CD4-positive, alpha-beta T cell treated with Interleukin-4 for 1 hour (primary cell): ENCODE measurements at regions not wholly inside any gene's neighbourhood (a gene's known extent, or its start where the extent isn't known, plus 50 kb on each side); places are given as distances from the start of the nearest gene placed in this dataset.

ENCODE experiments used
- DNase-seq, 2 donors: peaks; one replicate each; pipeline ENCODE4 v3.0.0-alpha.2; 2020 to 2022

DNA sequence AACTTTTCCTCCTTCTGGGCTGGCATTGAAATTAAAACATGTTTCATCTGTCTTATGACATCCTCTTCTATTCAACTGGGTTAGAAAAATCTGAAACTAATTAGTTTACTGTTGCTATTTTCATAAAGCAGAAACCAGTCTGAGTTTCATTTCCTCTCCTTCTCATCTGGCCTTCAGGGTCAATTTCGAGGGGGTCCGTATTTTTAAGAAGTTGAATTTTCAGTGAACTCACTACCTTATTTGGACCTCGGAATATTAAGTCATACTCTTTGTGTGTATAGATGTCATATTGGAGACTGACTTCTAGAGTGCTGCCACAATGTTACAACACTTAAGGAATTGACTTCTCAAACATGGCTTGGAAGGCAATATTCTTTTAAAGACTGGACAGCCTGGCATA lies 485.9 kb downstream of the SQOR start:
- DNase-seq = no peak

DNA sequence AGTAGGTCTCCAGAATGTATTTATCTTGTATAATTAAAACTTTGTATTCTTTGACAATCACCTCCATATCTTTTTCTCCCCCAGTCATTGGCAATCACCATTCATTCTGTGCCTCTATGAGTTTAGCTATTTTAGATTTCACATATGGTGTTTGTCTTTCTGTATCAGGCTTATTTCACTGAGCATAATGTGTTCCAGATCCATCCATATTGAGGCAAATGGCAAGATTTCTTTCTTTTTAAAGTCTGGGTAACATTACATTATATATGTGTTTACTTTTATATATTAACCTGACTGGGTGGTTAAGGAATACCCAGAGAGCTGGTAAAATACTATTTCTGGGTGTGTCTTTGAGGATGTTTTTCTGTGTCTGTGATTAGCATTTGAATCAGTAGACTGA lies 486.6 kb downstream of the SQOR start:
- DNase-seq = no peak

DNA sequence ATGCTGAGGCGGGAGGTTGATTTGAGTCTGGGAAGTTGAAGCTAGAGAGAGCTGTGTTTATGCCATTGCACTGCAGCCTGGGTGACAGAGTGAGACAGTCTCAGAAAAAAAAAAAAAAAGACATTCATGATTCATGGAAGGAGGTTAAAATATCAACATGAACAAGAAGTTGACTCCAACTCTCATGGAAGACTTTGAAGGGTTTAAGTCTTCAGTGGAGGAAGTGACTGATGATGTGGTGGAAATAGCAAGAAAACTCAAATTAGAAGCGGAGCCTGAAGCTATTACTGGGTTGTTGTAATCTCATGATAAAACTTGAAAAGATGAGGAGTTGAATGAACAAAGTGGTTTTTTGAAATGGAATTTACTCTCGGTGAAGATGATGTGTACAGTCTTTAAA lies 491.8 kb downstream of the SQOR start:
- no peak for DNase-seq

DNA sequence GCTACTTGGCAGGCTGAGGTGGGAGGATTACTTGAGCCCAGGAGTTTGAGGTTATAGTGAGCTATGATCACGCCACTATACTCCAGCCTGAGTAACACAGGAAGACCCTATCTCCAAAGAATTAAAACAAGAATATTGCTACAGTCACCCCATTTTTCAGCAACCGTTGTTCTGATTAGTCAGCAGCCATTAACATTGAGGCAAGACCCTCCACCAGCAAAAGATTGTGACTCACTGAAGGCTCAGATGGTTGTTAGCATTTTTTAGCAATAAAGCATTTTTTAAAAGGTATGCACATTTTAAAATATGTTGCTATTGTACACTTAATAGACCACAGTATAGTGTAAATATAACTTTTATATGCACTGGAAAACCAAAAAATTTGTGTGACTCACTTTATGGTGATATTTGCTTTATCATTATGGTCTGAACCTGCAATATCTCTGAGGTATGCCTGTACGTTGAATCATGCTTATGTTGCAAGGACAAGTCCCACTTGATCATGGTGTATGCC lies 492.6 kb downstream of the SQOR start:
- DNase-seq = no peak

DNA sequence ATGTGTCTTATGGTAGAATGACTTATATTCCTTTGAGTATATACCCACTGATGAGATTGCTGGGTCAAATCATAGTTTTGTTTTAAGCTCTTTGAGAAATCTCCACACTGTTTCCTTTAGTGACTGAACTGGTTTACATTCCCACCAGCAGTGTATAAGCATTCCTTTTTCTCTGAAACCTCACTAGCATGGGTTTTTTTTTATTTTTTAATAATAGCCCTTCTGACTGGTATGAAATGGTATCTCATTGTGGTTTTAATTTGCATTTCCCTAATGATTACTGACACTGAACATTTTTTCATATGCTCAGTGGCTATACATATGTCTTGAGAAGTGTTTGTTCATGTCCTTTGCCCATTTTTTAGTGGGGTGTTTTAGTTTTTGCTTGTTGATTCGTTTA lies 494.3 kb downstream of the SQOR start:
- DNase-seq = no peak

DNA sequence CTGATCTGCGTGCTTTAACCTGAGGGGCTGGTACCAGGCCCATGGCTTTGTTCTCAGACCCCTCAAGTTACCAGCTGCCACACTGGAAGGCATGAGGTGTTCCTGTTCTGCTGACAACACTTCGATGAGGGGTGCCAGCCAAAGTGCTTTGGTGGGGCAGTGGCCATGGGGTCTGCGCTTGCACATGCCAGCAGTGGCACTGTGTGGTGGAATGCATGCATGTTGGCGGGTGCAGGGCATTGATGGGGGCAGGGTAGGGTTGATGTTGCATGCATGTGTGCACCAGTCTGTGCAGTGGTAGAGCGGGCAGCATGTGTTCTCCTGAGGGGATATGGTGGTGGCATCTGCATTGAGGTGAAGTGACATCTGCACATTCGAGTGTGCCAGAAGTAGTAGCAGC lies 497.0 kb downstream of the SQOR start:
- no peak for DNase-seq

DNA sequence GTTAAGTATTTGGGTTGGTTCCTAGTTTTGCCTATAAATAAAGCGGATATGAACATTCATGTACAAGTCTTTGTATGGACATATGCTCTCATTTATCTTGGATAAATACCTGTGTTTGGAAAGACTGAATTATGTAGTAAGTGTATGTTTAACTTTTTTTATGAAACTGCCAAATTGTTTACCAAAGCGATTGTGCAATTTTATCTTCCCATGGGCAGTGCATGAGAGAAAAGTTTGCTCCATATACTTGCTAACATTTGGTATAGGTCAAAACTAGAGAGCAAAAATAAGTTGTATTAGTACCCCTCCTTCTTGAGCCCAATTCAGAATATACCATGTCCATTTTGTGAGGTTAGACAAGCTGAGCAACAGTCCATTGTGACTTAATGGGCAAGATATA lies 502.6 kb downstream of the SQOR start:
- DNase-seq = no peak

DNA sequence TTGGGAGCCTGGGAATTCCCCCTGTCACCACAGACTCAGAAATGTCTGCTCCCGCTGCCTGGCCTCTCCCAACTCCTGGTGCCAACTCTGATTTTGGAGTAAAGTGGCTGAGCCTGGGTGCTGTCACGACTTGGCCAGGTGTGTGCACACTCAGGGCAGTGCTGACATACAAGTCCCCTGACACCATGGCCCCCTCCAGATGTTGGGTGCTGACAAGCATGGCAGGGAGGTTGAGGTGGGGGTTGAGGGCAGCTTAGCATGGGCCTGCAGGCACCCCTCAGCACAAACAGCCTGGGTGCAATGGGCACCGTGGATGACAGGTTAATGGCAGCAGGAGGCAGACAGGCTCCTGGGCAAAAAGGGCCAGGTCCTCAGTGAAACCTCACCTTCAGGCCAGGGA lies 511.2 kb downstream of the SQOR start:
- DNase-seq = no peak

DNA sequence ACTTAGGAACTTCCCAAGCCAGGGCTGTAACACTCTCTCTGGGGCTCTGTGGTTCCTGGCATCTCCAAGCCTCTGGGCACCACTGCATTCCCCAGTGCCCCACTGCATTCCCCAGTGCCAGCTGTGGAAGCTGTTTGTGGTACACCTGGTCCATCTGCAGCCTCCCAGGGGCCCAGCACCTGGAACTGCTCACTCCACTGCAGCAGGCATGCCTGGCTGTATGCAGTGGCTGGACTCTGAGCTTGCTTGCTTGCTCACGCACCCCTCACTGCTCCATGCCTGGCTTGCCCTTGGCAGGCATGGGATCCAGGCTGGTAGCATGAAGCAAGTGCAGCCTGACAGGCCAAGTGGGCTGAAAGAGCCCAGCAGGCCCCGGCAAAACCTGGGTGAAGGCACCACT lies 512.1 kb downstream of the SQOR start:
- no peak for DNase-seq

DNA sequence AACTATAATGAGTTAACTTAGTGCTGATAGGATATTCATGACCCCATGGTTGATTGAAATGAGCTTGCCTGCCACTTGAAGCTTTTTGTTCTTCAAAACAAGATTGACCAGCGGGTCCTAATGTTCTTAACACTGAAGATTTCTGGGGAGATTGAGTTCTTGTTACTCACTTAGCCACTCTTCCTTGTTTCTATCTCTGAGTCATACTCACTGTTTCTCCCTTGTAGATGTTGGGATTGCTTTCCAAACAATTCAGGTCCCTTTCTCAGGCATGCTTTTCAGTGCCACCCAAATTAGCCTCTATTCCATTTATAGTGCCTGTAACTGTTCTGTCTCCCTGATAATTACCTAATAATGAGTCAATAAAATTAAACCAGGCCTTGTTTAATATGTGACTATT lies 517.0 kb downstream of the SQOR start:
- DNase-seq = no peak

DNA sequence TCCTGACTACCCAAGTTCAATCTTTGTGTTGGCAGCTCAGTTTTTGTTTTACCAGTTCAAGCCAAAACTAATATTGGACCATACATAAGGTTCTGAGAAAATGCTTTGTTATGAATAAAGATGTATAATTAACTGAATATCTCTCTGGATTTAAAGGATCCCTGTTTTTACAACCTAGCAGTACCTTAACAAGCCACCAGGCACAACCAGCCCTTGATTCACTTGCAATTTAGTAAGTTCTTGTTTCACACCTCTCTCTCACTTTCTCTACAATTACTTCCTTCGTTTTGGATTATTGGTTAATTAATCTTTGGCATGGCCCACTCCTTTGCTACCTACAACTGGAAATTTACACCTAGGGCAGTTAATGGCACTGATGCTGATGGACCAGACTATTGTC lies 531.9 kb downstream of the SQOR start:
- no peak for DNase-seq

DNA sequence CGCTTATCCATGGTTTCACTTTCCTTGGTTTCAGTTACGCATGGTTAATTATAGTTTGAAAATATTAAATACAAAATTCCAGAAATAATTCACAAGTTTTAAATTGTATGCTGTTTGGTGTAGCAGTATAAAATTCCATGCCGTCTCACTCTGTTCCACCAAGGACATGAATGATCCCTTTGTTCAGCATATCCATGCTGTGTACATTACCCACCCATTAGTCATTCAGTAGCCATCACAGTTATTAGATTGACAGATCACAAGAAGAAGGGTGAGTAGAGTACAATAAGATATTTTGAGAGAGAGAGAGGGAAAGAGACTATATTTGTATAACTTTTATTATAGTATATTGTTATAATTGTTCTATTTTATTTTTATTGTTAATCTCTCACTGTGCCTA lies 535.5 kb downstream of the SQOR start:
- no peak for DNase-seq

DNA sequence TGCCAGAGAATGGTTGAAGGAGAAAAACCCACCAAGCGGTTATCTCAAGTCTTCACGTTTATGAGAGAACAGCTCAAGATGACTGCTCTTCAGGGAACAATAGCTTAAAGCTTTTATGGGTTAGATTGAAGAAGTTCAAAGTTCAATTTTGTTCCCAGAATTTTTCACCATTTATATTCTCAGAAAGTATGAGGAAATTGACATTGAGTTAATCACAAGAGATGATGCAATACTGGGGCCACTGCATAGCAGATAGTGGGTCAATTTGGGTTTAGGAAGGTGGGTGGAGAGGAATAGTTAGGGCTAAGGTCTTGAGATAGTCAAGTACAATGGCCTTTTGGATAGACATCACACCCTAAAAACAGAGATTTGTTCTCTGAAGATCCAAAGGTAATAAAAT lies 539.3 kb downstream of the SQOR start:
- no peak for DNase-seq

DNA sequence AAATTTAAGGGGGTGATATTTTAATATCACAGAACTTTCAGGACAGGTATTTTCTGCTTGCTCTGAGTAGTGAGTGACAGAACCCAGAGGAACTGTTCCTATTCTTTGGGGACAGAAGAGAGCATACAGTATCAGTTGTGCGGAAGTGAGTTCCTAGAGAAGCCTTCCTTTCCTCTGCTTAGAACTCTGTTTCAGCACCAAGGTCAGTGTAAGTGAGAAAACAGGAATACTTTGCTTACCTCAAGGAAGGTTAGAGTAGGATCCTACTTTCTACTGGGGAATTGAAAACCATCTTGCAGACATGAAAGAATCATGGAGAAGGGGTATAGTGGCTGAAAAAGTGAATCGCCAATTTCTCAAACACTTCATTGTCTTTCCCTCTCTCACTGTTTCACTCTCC lies 542.4 kb downstream of the SQOR start:
- DNase-seq = no peak

DNA sequence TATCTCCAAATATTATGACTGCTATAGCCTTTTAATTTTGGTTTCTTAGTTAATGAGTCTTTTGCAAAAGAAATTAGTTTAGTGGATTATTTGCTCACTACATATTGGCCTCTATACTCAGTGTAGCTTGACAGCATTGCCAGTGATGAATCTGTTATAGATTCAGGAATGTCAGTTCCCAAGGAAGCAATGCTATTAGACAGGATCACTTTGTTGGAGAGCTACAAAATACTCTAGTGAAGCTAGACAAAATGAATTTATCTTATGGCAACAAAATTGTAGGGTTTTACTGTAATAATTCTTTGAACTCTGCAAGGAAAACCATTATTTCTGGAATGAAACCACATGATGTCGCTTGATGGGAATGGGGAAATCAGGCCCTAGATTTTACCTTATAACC lies 543.3 kb downstream of the SQOR start:
- no peak for DNase-seq

DNA sequence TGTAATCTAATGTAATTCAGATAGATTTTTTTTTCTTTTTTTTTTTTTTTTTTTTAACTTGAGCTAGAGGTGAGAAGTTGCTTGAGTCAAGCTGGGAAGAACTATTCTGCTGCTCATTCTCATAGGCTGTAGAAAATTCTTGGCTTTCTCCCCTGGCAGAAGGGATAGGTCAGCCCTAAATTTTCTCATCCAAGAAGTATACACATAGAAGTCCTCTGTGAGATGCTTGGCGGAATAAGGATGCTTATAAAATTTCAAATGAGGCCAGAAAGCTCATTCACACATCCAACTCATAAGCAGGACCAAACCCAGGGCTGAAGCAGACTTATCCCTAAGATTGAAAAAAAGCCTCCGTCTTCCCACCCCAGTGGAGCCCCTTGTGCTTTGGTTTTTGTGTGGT lies 572.5 kb downstream of the SQOR start:
- no peak for DNase-seq

DNA sequence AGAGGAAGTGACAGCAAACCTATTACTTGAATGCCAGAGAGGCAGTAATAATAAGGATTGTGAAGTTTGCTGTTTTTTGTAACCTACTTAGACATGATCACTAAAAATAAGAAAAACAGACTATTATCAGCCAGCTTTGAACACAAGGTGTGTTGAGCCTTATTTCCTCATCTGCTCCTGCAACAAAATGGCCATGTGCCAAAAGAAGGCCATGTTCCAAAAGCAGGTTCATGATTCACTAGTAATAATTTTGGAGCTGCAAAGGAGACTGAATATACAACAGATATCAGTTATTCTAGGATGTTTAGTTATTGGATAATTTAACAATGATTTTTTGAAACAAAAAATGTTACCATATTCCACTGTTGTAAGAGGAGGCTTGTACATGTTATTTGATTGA lies 578.7 kb downstream of the SQOR start:
- DNase-seq = no peak

DNA sequence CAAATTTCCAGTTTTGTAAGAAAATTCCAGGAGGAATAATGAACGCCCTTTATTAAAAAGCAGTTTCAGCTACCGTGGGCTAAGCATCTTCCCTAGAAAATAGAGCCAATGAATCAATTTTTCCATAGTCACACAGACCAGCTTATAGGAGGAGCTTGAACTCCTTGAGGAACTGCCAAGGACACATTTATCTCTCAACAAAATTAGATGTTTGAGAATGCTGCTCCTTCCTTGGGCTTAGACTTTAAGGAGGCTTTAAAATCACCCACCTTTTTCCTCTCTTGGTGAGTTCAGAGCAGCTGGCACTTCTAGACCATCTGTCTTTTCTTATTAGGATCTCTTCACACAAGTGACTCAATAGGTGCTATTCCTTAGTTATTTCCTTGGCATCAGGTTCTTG lies 588.0 kb downstream of the SQOR start:
- no peak for DNase-seq

DNA sequence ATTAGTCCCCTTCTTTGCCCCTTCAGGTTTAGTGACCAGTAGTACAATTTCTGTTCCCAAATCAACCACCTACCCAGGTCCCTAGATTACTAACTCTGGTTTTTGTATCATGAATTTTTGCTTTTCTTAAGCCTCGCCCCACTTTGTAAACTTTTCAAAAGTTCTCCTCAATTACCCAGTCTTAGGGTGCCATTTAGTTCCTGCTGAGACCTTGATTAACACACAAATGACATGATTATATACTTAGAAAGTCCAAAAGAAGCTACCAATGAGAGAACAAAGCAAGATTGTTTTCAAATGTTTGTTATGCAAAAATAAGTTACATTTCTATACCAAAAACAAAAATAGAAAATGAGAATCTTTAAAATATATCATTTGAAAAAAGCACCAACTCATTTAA lies 594.4 kb downstream of the SQOR start:
- no peak for DNase-seq

DNA sequence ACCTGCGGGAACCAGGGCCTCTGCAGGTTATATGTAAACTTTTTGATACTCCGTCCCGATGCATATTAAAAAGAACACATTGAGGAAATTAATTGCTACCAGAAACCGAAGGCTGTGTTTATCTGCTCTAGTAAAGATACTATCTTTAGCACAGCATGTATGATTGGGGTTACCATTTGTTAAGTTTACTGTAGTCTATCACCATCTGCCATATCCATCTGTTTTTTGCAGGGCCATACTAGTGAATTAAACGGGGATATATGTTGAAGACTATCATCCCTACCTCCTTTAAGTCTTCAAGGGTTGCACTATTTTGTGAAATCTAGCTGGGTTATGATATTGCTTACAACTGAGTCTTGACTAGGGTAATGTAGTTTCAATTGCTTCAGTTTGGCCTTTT lies 597.0 kb downstream of the SQOR start:
- DNase-seq = no peak

DNA sequence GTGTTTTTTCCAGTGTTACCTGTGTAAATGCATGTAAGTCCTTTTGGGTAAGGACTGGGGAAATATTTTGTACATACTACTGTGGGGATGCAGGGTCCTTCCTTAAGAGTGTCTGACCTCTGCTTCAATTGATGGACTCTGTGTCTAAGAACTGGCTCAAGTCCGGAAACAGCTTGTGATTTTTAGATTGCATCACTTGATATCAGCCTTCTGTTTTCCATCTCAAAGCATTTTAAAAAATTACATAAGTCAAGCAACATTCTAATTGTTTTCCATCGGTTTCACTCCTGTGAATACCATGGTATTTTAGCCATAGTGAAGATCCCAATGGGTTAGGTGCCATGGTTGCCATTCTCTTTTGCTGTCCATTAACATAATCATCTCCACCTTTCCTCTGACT lies 597.6 kb downstream of the SQOR start:
- DNase-seq = no peak

DNA sequence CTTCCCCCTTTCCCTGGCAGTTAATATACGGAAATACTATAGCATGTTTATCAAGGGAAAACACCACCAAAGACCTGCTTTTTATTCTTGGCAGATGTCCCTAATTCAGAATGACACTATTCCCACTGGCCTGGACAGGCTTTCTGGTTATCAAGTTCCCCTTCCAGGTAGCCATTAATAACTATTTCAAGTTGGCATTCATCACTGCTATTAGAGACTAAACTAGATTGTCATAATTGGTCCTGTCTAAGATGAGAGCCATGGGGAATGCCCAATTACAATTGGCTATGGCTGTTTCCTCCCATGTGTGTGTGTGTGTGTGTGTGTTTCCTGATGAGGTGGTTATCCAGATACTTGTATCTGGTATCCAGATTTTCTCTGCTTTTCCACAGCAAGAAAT lies 608.1 kb downstream of the SQOR start:
- DNase-seq = no peak

DNA sequence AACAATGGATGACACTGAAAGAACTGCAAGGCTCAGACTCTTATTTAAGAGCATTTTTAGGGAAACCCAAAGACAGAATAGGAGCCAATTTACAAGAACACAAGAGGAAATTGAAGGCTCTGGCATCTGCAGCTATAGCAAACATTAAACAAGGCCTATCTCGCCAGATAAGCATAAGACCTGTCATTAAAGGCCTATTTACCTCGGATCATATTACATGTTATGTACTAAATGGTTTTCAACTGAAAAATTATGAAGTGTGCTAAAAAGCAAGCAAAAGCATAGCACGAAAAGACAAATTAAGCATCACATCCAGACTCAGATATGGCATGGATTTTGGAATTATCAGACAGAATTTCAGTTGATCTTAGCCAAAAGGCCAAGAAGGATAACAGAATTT lies 617.1 kb downstream of the SQOR start:
- no peak for DNase-seq

DNA sequence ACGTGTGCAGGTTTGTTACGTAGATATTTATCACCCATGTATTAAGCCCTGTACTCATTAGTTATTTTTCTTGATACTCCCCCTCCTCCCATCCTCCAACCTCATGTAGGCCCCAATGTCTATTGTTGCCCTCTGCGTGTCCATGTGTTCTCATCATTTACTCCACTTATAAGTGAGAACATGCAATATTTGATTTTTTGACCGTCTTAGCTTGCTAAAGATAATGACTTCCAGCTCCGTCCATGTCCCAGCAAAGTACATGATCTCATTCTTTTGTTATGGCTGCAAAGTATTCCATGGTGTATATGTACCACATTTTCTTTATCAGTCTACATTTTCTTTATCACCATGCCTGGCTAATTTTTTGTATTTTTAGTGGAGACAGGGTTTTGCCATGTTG lies 623.2 kb downstream of the SQOR start:
- no peak for DNase-seq

DNA sequence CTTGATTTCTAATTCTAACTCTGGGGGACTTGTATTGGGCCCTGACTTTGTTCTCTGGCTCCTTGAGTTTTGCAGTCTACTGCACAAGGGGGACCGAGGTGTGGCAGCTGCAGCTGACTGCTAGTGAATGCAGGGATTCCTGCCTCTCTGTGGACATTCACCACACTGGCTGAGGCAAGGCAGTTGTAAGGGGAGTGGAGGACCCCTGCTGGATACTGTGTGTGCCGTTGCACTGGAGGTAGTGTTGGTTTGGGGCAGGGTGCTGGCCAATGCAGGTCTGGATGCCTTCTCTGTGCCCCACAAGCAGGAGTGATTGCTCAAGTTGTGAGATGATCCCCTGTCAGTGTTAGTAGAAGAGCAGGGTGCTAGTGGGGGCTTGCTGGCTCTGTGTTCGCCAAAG lies 626.1 kb downstream of the SQOR start:
- DNase-seq = no peak

DNA sequence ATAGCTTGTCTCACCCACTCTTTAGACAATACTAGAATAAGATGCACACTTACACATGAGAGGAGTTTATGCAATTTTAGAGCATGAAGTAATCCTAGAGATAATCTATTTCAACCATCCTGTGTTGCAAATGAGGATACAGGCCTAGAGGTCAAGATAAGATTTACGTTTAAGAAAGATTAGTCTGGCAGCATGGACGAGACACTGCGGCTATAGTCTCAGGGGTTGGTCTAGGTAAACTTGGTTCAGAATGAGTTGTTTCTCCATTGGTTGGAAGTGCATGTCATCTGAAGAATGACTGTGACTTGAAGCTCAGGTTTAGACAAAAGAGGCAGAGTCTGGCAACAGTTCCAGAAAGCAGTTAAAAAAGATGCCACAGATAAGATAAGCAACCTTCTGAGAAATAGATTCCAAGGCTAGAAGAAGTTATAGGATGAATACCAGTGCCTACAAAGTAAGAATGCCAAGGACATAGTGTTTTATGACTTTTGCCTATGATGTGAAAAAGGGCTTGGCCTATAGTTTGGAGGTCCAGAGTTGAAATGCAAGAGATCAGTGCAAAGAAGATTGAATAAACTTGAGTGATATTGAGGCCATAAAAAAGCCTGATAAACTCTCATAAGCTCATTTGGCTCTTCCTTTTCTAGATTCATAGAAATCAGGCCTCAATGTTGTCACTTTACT lies 631.0 kb downstream of the SQOR start:
- DNase-seq = no peak
